Parathyroid adenoma (tissue), 2 donors: ENCODE measurements at regions not wholly inside any gene's neighbourhood (a gene's known extent, or its start where the extent isn't known, plus 50 kb on each side); places are given as distances from the start of the nearest gene placed in this dataset.

Experiments
- H2AFZ ChIP-seq: fragments of 300-600 bp; sonication (generic); one replicate; pipeline ENCODE4 v1.7.0; 2017; ENCODE audit warnings: antibody characterized with exemption, mild to moderate bottlenecking
- H3K27ac ChIP-seq: fragments of 300-600 bp; sonication (generic); one replicate; pipeline ENCODE4 v1.7.0; 2017
- H3K27me3 ChIP-seq: fragments of 300-600 bp; sonication (generic); one replicate; pipeline ENCODE4 v1.7.0; 2017; ENCODE audit warnings: low read length; ENCODE audit not compliant: control insufficient read depth, insufficient read depth
- H3K36me3 ChIP-seq: fragments of 300-600 bp; sonication (generic); one replicate; pipeline ENCODE4 v1.7.0; 2017; ENCODE audit warnings: low read length; ENCODE audit not compliant: control insufficient read depth, insufficient read depth
- H3K4me1 ChIP-seq: fragments of 300-600 bp; sonication (generic); one replicate; pipeline ENCODE4 v1.7.0; 2017; ENCODE audit warnings: control low read depth
- H3K4me2 ChIP-seq: fragments of 300-600 bp; sonication (generic); one replicate; pipeline ENCODE4 v1.7.0; 2017; ENCODE audit warnings: low read length
- H3K4me3 ChIP-seq: fragments of 300-600 bp; sonication (generic); one replicate; pipeline ENCODE4 v1.7.0; 2017; ENCODE audit warnings: low read depth, low read length
- H3K79me2 ChIP-seq: fragments of 300-600 bp; sonication (generic); one replicate; pipeline ENCODE4 v1.7.0; 2017; ENCODE audit warnings: control low read depth
- H3K9ac ChIP-seq: fragments of 300-600 bp; sonication (generic); one replicate; pipeline ENCODE4 v1.7.0; 2017; ENCODE audit warnings: mild to moderate bottlenecking
- H3K9me3 ChIP-seq: fragments of 300-600 bp; sonication (generic); one replicate; pipeline ENCODE4 v1.7.0; 2017; ENCODE audit warnings: low read length; ENCODE audit not compliant: control insufficient read depth
- CTCF ChIP-seq: fragments of 300-600 bp; sonication (generic); IDR thresholded peaks from one replicate; pipeline ENCODE4 v1.7.0; 2017; ENCODE audit warnings: antibody characterized with exemption, mild to moderate bottlenecking
- donor health status: primary hyperparathyroidism.

DNA sequence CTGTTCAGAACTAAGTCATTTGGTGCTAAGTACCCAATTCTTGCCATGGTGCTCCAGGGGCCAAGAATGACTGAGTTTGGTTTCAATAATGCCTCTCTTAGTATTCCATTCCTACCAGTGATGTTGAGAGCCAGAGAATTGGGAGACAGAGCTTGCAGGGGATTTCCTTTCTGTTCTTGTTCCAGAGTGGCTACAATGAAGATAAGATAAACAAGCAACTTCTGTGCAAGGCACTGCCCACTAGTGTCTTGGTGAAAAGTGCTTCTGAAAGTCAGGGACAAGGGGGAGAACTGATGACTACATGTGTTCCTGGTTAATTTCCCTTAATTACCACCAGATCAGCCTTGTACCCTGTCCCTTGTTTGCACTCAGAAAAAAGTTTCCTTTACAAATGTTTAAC is 421.6 kb downstream of the BCKDHB start:
- no peak for TF ChIP-seq CTCF
- Histone ChIP-seq H2AFZ (no peak overlapping the region), H3K9ac (no peak overlapping the region), H3K4me3 (peak overlapping the region; percentile 41), H3K4me1 (no peaks in the 10 kb centered on the region), H3K27me3 (no peaks in the 10 kb centered on the region), H3K79me2 (no peaks in the 10 kb centered on the region), H3K9me3 (no peaks in the 10 kb centered on the region), H3K36me3 (no peaks in the 10 kb centered on the region), H3K27ac (no peak overlapping the region), H3K4me2 (peak overlapping the region; percentile 57)

DNA sequence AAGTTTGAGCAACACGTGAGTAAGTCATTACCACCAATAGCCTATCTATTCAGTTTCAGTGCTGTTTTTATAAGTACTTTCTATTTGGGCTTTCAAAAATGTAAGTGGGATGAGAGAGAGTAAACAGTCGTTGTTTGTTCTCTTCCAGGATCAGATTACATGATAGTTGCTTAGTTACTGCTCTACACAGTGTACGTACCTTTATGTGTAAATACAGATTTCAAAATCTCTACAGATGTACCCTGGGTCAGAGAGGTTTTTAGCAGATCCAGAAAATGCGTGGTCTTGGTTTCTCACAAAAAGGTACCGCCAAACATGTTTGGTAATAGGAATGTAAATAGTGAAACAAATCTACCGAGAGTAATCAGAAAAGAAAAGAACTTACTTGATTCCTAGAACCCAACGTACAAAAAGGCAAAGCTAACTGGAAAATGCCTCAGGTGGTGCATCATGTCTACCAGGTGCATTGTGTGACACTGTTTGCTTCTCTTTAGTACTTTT is 421.1 kb downstream of the BCKDHB start:
- no peak for TF ChIP-seq CTCF
- H3K27ac ChIP-seq = no peak overlapping the region
- H3K9ac ChIP-seq = no peak overlapping the region
- H3K4me3 ChIP-seq = peak overlapping the region; percentile 41
- no peaks in the 10 kb centered on the region for H3K36me3 ChIP-seq
- H3K79me2 ChIP-seq = no peaks in the 10 kb centered on the region
- no peak overlapping the region for H2AFZ ChIP-seq
- H3K4me1 ChIP-seq = no peaks in the 10 kb centered on the region
- H3K9me3 ChIP-seq = no peaks in the 10 kb centered on the region
- H3K4me2 ChIP-seq = peak overlapping the region; percentile 57
- no peaks in the 10 kb centered on the region for H3K27me3 ChIP-seq

GRCh38 chr6:80523531-80523997 is 417.1 kb downstream of the BCKDHB start:
- no peaks in the 10 kb centered on the region for H3K27me3 ChIP-seq
- H3K4me2 ChIP-seq = no peak overlapping the region
- no peak for TF ChIP-seq CTCF
- H3K79me2 ChIP-seq = no peaks in the 10 kb centered on the region
- no peaks in the 10 kb centered on the region for H3K9me3 ChIP-seq
- H2AFZ ChIP-seq = no peak overlapping the region
- H3K9ac ChIP-seq = no peak overlapping the region
- no peaks in the 10 kb centered on the region for H3K36me3 ChIP-seq
- H3K4me3 ChIP-seq = no peak overlapping the region
- no peak overlapping the region for H3K27ac ChIP-seq
- H3K4me1 ChIP-seq = no peaks in the 10 kb centered on the region

- Histone ChIP-seq H3K9ac (no peak overlapping the region), H3K79me2 (no peaks in the 10 kb centered on the region), H3K4me3 (no peak overlapping the region), H3K4me2 (no peak overlapping the region), H3K4me1 (no peaks in the 10 kb centered on the region), H2AFZ (no peak overlapping the region), H3K27ac (no peak overlapping the region), H3K36me3 (no peaks in the 10 kb centered on the region), H3K9me3 (no peaks in the 10 kb centered on the region), H3K27me3 (no peaks in the 10 kb centered on the region)
- TF ChIP-seq CTCF = no peak
These were observed 416.5 kb downstream of the BCKDHB start for GRCh38 chr6:80523010-80523409.

DNA sequence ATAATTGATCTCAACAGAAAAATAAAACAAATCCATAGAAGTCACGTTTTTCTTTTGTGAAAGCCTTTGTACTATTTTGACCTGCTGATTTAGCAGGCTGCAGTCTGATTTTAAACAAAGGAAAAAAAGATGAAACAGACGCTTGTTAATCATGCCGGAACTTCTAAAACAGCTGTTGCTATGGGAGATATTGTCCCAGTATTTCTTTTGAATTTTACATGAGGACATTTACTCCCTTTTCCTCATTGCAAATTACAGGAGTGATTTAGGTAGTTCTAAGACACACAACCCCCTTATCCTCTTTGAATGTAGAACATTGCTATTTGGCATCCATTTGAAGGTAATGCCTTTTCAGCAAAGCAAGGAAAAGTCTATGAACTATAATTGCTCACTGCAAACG is 416.1 kb downstream of the BCKDHB start:
- Histone ChIP-seq H3K27me3 (no peaks in the 10 kb centered on the region), H2AFZ (no peak overlapping the region), H3K9ac (no peak overlapping the region), H3K4me1 (no peaks in the 10 kb centered on the region), H3K4me3 (no peak overlapping the region), H3K36me3 (no peaks in the 10 kb centered on the region), H3K79me2 (no peaks in the 10 kb centered on the region), H3K27ac (no peak overlapping the region), H3K9me3 (no peaks in the 10 kb centered on the region), H3K4me2 (no peak overlapping the region)
- no peak for TF ChIP-seq CTCF
